OCI-LY7 (cell line): ENCODE measurements at regions not wholly inside any gene's neighbourhood (a gene's known extent, or its start where the extent isn't known, plus 50 kb on each side); places are given as distances from the start of the nearest gene placed in this dataset. TPM values are rescaled to one million over a fixed set of nuclear protein-coding genes. Genes with fewer than 3 reads are reported as not detected.

ENCODE experiments used
- BruUV-seq: library from RNA; stranded (reverse); fragments of 400-500 nt; replicated peaks from 2 replicates; lab custom pipeline; 2021; lab: Mats Ljungman, UMichigan
- CTCF ChIA-PET: fragments of 300-600 bp; sonication (Branson Sonifier 250); formaldehyde crosslinking; loops from one replicate; lab custom pipeline; 2022; ENCODE audit warnings: antibody characterized with exemption; ENCODE audit not compliant: unreplicated experiment; lab: Charles Lee
- POLR2A ChIA-PET: fragments of 300-600 bp; sonication (Branson Sonifier 250); formaldehyde crosslinking; loops from one replicate; lab custom pipeline; 2022; ENCODE audit warnings: antibody characterized with exemption; lab: Charles Lee
- DNase-seq: peaks from one replicate; pipeline ENCODE4 v3.0.0-alpha.2; 2015; ENCODE audit warnings: low spot score
- H2AFZ ChIP-seq: fragments of 200-600 bp; sonication (generic), shearing (Covaris generic); 2 replicates; pipeline ENCODE4 v1.6.1; 2014; ENCODE audit warnings: mild to moderate bottlenecking, antibody characterized with exemption, low read length, moderate library complexity
- H3K27ac ChIP-seq: fragments of 200-600 bp; sonication (generic); 2 replicates; pipeline ENCODE4 v1.5.1; 2014; ENCODE audit warnings: mixed run types, low read depth, mild to moderate bottlenecking, moderate library complexity, low read length, inconsistent platforms; ENCODE audit not compliant: poor library complexity, severe bottlenecking
- H3K36me3 ChIP-seq: fragments of 200-600 bp; sonication (generic); 2 replicates; pipeline ENCODE4 v1.6.1; 2014; ENCODE audit warnings: mild to moderate bottlenecking, antibody characterized with exemption, low read length, moderate library complexity, mixed read lengths; ENCODE audit not compliant: insufficient read depth
- H3K4me1 ChIP-seq: fragments of 200-600 bp; sonication (generic); 2 replicates; pipeline ENCODE4 v1.5.1; 2014; ENCODE audit warnings: mild to moderate bottlenecking, low read length; ENCODE audit not compliant: insufficient read depth, poor library complexity, severe bottlenecking
- H3K4me2 ChIP-seq: fragments of 200-600 bp; sonication (generic); 2 replicates; pipeline ENCODE4 v1.6.1; 2014; ENCODE audit warnings: mild to moderate bottlenecking, low read length
- H3K4me3 ChIP-seq: fragments of 200-600 bp; sonication (generic); 2 replicates; pipeline ENCODE4 v1.5.1; 2014; ENCODE audit warnings: mild to moderate bottlenecking, low read depth, low read length; ENCODE audit not compliant: poor library complexity, severe bottlenecking
- H3K79me2 ChIP-seq: fragments of 200-600 bp; sonication (generic); 2 replicates; pipeline ENCODE4 v1.6.1; 2016; ENCODE audit warnings: low read depth, mild to moderate bottlenecking, low read length, moderate library complexity, mixed read lengths; ENCODE audit not compliant: insufficient read depth
- H3K9me2 ChIP-seq: fragments of 200-600 bp; sonication (generic); 2 replicates; pipeline ENCODE4 v1.6.1; 2016; ENCODE audit warnings: mild to moderate bottlenecking, low read length, mixed read lengths; ENCODE audit not compliant: insufficient read depth
- H3K9me3 ChIP-seq: fragments of 200-600 bp; sonication (generic); 2 replicates; pipeline ENCODE4 v1.6.1; 2014; ENCODE audit warnings: mild to moderate bottlenecking, mixed run types, low read length, mixed read lengths
- H4K20me1 ChIP-seq: fragments of 200-600 bp; sonication (generic); 2 replicates; pipeline ENCODE4 v1.6.1; 2014; ENCODE audit warnings: mild to moderate bottlenecking, antibody characterized with exemption, low read length, moderate library complexity, mixed read lengths; ENCODE audit not compliant: insufficient read depth
- CTCF ChIP-seq: fragments of 200-600 bp; sonication (generic); conservative IDR thresholded peaks from 2 replicates; pipeline ENCODE4 v1.5.1; 2014; ENCODE audit warnings: mild to moderate bottlenecking, antibody characterized with exemption, low read length, moderate library complexity, mixed read lengths
- EZH2phosphoT487 ChIP-seq: fragments of 200-600 bp; sonication (generic); IDR thresholded peaks from 2 replicates; pipeline ENCODE4 v1.6.1; 2018; ENCODE audit warnings: low read depth, borderline replicate concordance, mild to moderate bottlenecking, mixed run types, antibody characterized with exemption, low read length, moderate library complexity, mixed read lengths
- intact Hi-C: fragments of 100-400 bp; cut with micrococcal nuclease; formaldehyde crosslinking; loops from one replicate; pipeline ENCODE4 v1.10.0; 2022; ENCODE audit not compliant: unreplicated experiment
- small RNA-seq: library from RNA; depleted of rRNA; stranded (forward); fragments of <200 nt; gene quantifications from one replicate; pipeline ENCODE3, GENCODE V24; 2014

- H3K4me1 ChIP-seq = no peaks in the 10 kb centered on the region
- no peaks in the 10 kb centered on the region for H3K79me2 ChIP-seq
- H3K4me2 ChIP-seq = no peak overlapping the region
- no peaks in the 10 kb centered on the region for H3K9me3 ChIP-seq
- CTCF ChIA-PET = no interaction called here
- H3K27ac ChIP-seq = no peak overlapping the region
- no peaks in the 10 kb centered on the region for H3K9me2 ChIP-seq
- no peak for DNase-seq
- POLR2A ChIA-PET = interaction anchor here (0.5 to 0.7 kb wide), 2 partner anchors 999 to 1757 kb away, joined by 3 to 4 read pairs; no protein-coding TSS in a partner anchor
- H4K20me1 ChIP-seq = no peaks in the 10 kb centered on the region
- no peak overlapping the region for H3K4me3 ChIP-seq
- TF ChIP-seq EZH2phosphoT487 (no peak), CTCF (no peak)
- no peak overlapping the region for H2AFZ ChIP-seq
- no TSS peak for BruUV-seq
- H3K36me3 ChIP-seq = no peaks in the 10 kb centered on the region
- intact Hi-C loops = no loop called here
These were observed 50.4 kb upstream of the C11orf87 start for GRCh38 chr11:109371444-109372176.

Small RNAs in the stretch of these regions (small RNA-seq; reads per million reads assigned to genes)
- gene RF00157 (not detected), gene RNA5SP349 (1.4 reads per million, percentile 63 among the genes with 10 or more reads in this experiment), gene RNU6-654P (not detected)
